NCI-H1694 (cell line): ENCODE measurements at regions not wholly inside any gene's neighbourhood (a gene's known extent, or its start where the extent isn't known, plus 50 kb on each side); places are given as distances from the start of the nearest gene placed in this dataset.
"Not testable (repeated sequence)": the region's sequence is repeated elsewhere in the genome, so short reads cannot be mapped to it uniquely, and the experiment has no call there.

Experiments
- DNase-seq: peaks from one replicate; lab custom pipeline; 2025; lab: John Stamatoyannopoulos, UW

- not testable (repeated sequence) for DNase-seq
Observed at GRCh38 chr11:86166287-86166686, 78.3 kb upstream of the EED start.

GRCh38 chr11:86164106-86164505 is 80.4 kb upstream of the EED start:
- no peak for DNase-seq

- not testable (repeated sequence) for DNase-seq
Observed at GRCh38 chr11:86163221-86163876, 81.2 kb upstream of the EED start.

GRCh38 chr11:86162239-86162638 is 82.3 kb upstream of the EED start:
- no peak for DNase-seq

GRCh38 chr11:86161837-86162236 is 82.7 kb upstream of the EED start:
- DNase-seq, result no peak

- no peak for DNase-seq
Observed at GRCh38 chr11:86161336-86161735, 83.2 kb upstream of the EED start.

- DNase-seq, result no peak
Observed at GRCh38 chr11:86160541-86161149, 83.9 kb upstream of the EED start.

- DNase-seq, result no peak
Observed at GRCh38 chr11:86159581-86159891, 85.0 kb upstream of the EED start.

GRCh38 chr11:86158704-86159580 is 85.6 kb upstream of the EED start:
- no peak for DNase-seq

- DNase-seq, result no peak
Observed at GRCh38 chr11:86157797-86158378, 86.7 kb upstream of the EED start.

GRCh38 chr11:86156397-86156955 is 87.6 kb upstream of the PICALM start:
- DNase-seq, result no peak

- DNase-seq, result no peak
Observed at GRCh38 chr11:86155200-86155844, 86.4 kb upstream of the PICALM start.

GRCh38 chr11:86153439-86153838 is 84.6 kb upstream of the PICALM start:
- DNase-seq, result no peak

GRCh38 chr11:86152901-86153300 is 84.0 kb upstream of the PICALM start:
- DNase-seq, result no peak

- no peak for DNase-seq
Observed at GRCh38 chr11:86152006-86152862, 83.3 kb upstream of the PICALM start.

- DNase-seq, result no peak
Observed at GRCh38 chr11:86151174-86152005, 82.5 kb upstream of the PICALM start.

GRCh38 chr11:86150847-86151173 is 81.9 kb upstream of the PICALM start:
- DNase-seq, result no peak

GRCh38 chr11:86149792-86150191 is 80.9 kb upstream of the PICALM start:
- no peak for DNase-seq

GRCh38 chr11:86148345-86148747 is 79.5 kb upstream of the PICALM start:
- DNase-seq, result no peak

- DNase-seq, result no peak
Observed at GRCh38 chr11:86147004-86147403, 78.1 kb upstream of the PICALM start.
